Hindlimb muscle (tissue), 1 donor: ENCODE measurements at regions not wholly inside any gene's neighbourhood (a gene's known extent, or its start where the extent isn't known, plus 50 kb on each side); places are given as distances from the start of the nearest gene placed in this dataset.

ENCODE experiments used
- DNase-seq: peaks from one replicate; pipeline ENCODE4 v3.0.0-alpha.2; 2013

DNA sequence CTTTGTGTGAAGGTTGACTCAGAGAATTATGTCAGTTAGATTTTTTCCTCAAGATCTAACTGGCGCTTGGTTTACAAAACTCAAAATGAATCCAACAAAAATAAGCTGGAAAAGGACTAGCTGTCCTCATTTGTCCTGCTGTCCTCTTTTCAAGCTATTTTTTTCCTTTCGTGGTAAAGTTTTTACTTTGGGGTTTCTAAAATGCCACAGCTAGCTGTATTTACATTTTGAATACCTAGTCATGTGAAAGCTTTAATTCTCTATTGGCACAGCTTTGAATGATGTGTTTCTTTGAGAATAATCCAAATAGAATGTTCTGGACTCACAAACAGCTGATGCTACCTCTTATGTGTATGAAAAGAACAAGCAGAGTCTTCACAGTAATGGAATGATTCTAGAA lies 673.6 kb upstream of the NR5A2 start:
- DNase-seq = no peak

DNA sequence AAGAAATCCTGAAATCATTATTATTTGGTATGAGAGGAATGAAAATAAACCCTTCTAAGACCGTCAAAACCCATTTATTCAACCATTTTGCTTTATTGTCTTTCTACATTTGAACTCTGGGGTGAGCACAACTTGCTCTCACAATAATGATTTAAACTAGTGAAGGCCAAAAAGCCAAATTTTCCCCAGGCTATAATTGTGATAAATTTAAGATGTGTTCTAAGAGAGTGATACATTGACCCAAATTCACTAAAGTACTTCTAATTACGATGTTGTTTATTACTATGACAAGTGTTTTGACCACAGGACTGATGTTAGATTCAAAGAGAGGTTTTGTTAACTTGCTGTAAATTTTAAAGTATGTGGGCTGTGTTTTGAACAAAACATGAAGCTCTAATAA lies 670.9 kb upstream of the NR5A2 start:
- DNase-seq = no peak

DNA sequence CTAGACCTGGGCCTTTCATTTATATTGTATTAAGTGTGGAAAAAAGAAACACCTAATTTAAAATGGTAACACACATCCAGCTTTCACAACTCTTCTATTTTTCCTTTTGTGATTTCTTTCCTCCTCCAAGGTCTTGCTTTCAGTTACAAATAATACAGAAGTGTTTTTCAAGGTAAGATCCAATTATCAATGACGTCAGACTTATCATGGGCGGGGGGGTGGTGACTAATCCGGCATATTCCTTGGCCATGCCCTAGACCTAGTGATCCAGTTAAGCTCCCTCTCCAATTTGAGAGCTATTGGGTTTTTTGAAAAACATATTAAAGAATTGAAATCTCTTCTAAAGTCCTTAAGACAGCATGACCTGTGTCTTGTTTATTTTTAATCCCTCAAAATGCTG lies 669.9 kb upstream of the NR5A2 start:
- DNase-seq = no peak

DNA sequence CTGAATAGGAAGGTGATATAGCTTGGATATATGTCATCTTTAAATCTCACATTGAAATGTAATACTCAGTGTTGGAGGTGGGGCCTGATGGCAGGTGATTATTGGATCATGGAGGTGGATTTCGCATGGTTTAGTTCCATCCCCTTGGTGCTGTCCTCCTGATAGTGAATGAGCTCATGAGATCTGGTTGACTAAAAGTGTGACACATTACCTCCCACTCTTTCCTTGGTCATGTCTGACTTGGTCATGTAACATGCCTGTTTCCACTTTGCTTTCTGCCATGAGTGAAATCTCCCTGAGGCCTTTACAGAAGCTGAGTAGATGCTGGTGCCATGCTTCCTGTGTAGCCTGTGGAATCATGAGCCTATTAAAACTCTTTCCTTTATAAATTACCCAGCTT lies 664.5 kb upstream of the NR5A2 start:
- DNase-seq = no peak

DNA sequence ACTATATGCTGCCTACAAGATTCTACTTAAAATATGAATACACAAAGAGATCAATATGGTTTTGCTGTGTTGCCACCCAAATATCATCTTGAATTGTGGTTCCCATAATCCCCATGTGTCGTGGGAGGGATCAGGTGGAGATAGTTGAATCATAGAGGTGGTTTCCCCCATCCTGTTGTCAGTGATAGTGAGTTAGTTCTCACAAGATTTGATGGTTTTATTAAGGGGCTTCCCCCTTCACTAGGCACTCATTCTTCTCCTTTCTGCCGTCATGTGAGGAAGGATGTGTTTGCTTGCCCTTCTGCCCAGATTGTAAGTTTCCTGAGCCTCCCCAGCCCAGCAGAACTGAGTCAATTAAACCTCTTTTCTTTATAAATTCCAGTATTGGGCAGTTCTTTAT lies 654.4 kb upstream of the NR5A2 start:
- no peak for DNase-seq

DNA sequence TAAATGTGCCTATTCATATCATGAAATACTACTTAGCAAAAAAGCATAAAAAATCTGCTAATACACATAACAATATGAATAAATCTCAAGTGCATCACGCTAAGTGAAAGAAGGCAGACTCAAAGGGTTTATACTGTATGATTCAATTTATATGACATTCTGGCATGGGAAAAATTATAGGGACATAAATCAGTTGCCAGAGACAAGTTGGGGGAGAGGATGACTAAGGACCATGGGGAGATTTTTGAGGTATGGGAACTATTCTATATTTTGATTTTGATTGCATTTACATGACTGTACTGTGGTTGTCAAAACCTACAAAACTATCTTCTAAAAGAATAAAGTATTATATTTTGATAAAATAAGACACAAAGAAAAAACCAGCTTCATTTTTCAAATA lies 650.3 kb upstream of the NR5A2 start:
- DNase-seq = no peak

DNA sequence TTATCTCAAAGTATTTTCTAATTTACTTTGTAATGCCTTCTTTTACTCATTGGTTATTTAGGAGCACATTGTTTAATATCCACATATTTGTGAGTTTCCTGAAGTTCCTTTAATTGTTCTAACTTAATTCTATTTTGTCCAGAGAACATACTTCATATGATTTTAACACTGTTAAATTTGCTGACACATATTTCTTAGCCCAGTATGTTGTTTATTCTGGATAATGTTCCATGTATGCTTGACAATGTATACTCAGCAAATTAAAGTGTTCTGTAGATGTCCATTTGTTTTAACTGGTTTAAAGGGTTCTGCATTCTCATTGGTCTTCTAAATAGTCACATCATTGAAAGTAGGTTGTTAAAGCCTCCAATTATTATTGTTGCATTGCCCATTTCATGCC lies 643.7 kb upstream of the NR5A2 start:
- DNase-seq = no peak

DNA sequence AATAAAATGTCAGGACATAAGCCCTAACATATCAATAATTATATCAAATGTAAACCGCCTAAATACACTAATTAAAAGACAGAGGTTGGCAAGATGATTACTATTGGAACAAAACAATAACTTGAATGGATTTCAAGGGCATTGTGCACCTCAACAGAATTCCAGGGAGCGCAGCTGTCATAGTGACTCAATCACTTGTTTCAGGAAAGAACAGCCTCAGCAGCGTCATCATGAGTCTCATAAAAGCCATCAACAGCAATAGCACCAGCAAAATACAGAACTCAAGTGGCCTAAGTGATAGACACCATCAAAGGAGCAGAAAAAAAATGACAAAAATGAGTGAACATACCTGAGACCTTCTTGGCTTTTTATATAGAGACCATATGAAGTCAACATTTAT lies 632.7 kb upstream of the NR5A2 start:
- no peak for DNase-seq

DNA sequence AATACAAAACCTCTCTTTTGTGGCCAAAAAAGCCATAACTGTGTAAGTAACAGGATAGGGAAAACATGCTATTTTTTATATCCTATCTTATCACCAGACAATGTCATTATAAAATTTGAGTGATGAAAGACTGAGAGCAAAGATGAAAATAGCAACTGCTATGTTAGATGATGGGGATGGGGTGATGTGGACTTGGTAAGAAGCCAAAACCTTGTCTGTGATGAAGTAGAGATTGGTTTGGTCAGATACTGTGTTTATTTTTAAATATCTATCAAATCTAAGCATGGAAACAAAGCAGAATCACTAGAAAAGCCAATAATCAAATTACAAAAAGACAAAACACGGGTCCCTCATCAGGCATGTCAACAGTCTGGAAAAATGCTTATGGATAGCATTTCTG lies 631.1 kb upstream of the NR5A2 start:
- no peak for DNase-seq

DNA sequence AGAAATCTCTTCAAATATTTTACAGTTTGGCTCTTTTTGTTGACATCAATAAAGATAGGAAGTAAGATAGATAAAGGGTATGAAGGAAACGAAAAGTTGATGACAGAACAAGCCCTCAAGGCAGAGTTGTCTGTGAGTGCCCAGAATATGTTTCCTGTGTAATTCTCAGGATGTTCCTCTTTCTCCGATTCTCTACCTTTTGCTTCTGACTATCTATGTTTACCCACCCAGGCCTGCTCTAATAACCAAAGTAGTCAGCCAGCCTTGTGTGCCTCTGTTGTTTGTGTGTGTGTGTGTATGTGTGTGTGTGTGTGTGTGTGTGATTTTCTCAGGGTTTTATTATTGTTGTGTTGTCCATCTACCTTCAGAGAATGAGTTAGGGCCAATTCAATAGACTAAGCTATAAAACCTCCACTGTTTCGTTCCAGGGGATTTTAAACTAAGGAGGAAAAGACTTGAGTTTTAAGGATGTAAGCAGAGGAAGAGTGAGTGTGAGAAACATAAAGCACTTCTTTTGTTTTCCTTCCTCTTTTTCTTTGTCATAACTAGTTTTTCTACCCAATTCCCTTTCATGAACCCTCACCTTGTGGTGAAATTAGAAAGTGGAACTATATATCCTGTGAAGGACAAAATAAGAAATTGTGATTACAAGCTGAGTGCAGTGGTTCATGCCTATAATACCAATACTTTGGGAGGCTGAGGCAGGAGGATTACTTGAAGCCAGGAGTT lies 627.4 kb upstream of the NR5A2 start:
- DNase-seq = no peak

DNA sequence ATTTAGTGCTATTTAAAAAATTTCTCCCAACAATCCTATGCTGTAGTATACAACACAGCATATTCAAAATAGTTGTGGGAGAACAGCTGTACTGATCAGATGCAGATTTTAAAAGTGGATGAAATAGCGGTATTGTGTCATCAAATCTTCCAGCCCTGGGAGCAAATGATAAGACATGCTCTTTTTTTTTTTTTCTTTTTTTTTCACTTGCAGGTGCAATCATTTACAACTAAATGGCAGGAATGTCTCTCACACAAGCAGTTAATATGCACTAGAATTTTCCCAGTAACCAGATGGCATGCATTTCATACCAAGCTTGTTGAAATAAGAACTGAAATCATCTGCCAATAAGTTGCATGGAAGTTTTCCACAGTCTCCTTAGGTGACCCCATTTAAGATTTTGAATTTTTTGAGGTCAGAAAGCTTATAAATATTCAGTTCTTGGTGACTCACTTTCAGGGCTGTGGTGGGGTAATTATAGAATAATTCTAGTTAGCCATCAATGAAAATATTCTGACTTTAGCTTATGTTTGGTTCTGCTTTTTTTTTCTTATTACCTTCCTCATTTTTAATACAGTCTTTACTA lies 623.9 kb upstream of the NR5A2 start:
- no peak for DNase-seq

DNA sequence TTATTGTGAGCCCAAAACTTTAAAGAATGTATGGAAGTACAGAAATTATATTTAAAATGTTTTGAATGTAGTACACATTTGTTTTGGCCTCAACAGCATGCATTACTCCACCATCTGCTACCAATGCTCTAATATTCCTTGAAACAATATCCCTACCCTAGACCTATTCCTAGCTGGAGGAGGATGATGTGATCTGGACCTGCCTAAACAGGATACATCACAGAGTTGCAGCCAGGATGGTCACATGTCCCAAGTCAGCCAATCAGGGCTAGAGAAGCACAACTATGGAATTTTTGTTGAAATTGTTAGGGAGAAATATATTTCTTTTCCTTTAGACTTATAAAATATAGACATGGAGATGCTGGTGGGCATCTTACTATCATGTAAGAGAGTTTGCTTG lies 623.3 kb upstream of the NR5A2 start:
- no peak for DNase-seq

DNA sequence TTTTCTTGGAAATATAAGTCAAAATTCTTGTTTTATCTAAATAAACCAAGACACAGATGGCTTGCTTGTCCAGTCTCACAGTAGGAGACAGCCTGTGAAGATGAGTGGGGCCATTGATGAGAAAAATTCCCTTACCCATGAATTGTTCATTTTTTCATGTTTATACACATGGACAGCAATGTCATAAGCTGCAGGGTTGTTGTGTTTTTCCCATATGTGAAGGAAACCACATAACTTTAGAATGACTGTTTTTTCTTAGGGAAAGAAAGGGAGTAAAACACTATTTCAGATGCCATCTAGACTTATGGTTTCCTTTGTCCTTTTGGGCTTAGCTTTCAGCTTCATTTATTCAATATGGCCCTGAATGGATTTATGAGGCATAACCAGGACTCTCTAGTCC lies 622.5 kb upstream of the NR5A2 start:
- DNase-seq = no peak

DNA sequence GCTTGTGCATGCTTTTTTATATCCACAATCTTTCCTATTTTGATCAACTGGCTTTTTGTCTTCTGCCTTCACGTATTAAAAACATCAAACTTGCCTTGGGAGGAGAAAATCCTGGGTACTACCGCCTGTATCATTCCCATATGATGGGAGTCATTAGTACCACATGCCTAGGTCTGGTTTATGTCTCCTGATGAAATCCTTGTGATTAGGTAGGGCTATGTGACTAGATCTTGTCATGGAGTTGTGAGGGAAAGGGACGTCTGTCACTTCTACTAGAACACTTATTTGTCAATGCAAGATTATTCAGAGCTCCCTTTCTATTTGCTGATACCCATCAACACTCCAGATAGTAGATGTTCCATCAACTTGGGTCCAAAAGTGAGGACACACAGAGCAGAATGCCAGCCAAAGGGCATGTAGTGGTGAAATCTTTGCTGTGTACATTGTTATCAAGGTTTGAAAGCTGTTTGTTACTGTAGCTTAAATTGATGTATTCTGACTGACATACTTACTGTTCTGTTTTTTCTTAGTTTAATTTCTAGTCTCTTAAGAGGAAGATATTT lies 621.8 kb upstream of the NR5A2 start:
- DNase-seq = no peak

DNA sequence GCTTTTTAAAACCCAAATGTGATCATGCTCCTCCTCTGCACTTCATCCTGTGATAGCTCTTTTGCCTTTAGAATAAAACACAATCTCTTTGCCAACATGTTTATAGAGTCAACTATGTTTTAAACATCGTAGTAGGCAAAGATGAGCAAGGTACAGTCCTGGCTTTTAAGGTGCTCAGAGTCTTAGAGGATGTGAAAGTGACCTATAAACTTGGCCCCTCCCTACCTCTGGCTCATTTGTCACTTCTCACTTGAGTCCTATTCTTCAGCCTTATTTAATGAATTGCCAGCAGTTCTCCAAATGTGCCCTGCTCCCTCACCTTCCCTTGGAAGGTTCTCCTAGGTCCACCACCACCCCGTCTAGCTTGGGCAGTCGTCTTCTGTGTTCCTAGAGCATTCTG lies 617.0 kb upstream of the NR5A2 start:
- no peak for DNase-seq

DNA sequence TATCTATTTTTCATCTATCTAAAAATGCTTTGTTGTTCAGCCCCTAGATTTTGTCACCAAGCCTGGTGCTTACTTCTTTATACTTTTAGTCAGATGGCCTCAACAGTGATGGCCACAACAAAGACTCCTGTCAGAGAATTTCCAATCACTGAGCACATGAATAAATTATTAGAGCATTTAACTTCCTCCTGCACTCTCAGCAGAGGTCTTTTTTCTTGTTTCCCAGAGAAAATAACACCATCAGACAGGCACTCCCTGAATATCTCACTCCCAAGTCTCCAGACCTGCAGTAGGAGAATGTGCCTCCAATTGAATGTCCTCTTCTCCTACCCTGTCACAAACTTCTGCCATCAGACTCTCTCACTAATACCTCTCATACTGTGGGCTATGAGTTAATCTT lies 616.0 kb upstream of the NR5A2 start:
- no peak for DNase-seq

DNA sequence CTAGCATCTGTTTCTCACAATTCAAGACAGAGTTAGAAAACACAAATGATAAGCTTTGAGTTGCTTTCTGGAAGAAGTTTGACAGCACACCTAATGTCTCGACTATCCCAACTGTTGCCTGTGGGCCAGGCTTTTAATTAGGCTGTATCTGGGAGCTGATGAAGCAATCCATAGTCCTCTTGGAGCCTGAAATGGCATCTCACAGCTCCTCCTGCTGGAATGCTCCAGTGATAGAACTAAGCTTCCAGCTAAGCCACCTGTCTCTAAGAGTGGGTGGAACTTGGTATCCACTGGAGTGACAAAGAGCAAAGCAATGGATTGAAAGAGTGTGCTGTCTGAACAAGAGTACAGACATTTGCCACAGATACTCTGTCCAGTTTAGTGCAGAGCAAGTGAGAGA lies 605.3 kb upstream of the NR5A2 start:
- no peak for DNase-seq

DNA sequence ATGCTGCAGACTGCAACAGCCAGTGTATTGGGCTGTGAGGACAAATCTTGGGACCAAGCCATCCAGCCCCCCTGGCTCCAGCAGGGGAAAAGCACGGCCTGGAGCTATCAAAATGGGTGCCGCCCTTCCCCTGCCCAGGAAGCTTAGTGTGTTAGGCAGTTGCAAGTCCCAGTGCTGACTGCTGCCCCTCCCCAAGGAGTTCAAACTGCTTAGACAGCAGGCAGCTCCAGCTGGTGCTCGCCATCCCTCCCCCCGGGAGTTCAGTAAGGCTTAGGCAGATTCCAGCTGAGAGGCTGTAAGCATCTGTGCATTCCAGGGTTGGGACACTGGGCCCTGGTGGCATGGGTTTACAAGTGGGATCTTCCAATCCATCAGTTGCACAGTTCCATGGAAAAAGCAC lies 579.6 kb upstream of the NR5A2 start:
- DNase-seq = no peak

DNA sequence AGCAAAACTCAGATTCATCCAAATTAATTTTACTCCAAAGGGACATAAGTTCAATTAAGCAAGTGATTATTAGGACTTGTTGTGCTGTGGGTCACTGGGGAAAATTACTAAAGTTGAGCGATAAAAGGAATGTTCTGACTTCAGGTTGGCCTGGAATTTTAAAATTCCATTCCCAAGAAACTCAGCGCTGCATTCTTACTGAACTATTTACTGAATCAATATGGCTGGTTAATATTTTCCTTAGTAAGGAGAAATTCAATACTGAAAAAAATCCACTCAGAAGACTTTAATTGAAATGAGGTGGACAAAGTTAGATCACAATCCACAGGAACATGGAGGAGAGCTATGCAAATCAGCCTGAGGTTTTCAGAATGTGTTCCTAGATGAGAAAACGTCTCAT lies 578.9 kb upstream of the NR5A2 start:
- no peak for DNase-seq

DNA sequence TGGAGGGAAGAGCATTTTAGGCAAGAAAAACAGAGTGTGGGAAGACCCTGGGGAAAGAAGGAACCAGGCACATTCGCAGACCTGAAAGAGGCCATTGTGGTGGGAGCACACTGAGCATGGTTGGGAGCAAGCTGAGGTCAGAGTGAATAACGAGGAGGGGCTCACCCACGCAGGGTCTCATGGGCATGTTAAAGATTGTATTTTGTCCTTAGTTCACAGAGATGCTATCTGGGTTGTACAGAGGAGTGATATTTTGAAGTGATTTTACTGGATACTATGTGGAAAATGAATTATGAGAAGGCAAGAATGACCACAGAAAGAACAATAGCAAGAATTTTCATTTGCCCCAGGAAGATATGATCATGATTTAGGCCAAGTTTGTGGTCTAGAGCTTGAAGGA lies 578.3 kb upstream of the NR5A2 start:
- no peak for DNase-seq

DNA sequence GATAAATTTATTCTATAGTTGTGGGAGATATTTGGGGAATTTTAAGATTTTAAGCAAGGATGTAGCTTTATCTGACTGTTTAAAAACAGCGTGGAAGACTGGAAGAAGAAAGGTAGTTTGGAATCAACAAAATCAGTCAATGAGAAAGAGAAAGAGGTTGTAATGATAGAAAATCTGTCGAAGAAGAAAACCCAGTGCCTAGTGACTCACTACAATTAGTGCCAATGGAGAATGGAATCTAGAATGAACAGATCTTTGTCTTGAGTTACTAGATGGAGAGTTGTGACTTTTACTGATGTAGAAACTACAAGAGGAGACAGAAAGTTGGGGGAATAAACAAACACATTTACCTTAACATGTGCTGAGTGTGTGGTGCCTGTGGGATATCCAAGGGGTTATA lies 577.8 kb upstream of the NR5A2 start:
- no peak for DNase-seq

DNA sequence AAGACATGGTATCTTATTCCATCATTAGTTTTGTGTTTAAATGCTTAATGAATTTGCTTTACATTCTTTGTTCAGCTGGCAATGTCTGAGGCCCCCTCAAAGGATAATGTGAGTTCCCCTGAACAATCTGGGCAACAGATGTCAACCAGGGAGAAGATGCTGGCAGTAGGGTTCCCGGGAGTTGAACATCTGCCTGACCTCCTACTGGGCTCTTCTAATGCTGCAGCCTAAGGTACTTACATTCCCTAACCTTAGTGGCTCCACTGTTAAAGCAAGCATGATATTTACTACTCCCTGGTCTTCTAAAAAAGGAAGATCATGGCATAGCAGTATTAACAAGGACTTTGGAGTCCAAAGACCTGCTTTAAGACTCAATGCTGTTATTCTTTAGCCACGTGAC lies 574.9 kb upstream of the NR5A2 start:
- DNase-seq = no peak

DNA sequence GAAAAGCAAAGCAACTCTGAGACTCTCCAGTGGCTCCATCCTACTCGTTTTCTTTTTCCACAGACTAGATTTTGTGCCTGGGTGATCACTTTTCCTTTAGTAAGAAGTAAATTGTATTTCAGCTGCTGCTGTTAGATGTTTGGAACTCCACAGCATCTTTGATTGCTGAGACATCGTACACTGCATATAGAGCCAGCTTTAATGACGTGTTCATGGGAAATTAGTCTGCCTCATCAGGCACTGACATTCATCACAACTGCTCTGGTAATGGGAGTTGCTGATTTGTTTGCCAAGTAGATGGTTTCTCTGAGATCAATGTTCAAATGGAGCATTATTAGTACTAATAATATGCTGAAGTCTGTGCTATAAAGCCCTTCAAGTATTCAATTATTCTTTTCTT lies 573.8 kb upstream of the NR5A2 start:
- no peak for DNase-seq

DNA sequence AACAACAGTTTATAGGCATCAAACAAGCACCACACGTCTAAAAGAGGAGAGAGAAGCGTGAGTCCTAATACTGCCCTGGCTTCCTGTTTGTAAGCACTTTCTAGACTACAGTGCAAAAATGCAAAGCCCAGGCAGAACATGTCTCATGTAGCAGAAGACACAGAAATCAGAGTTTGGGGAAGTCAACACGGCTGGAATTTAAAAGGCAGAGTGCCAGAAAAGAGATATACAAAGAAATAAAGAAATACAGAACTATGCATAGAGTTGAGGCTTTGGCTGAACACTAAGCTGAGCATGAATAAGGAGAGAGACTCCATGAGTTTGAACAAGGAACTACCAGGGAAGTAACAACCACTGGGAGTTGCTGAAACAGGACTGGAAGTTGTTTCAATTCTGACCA lies 566.6 kb upstream of the NR5A2 start:
- no peak for DNase-seq
